Upper lobe of right lung (tissue), 1 donor: ENCODE measurements at regions not wholly inside any gene's neighbourhood (a gene's known extent, or its start where the extent isn't known, plus 50 kb on each side); places are given as distances from the start of the nearest gene placed in this dataset. TPM values are rescaled to one million over a fixed set of nuclear protein-coding genes. Genes with fewer than 3 reads are reported as not detected.

Source experiments
- ATAC-seq: fragments of 200-7000 bp; cut with Tn5 transposase; one replicate; pipeline ENCODE4 v1.9.1; 2020; ENCODE audit warnings: mild to moderate bottlenecking, moderate library complexity
- DNase-seq: peaks from one replicate; pipeline ENCODE4 v3.0.0-alpha.2; 2020
- H3K27ac ChIP-seq: fragments of 200-600 bp; one replicate; pipeline ENCODE4 v1.8.0; 2022
- H3K27me3 ChIP-seq: fragments of 200-600 bp; one replicate; pipeline ENCODE4 v1.8.0; 2022; ENCODE audit warnings: mild to moderate bottlenecking
- H3K36me3 ChIP-seq: fragments of 200-600 bp; one replicate; pipeline ENCODE4 v1.8.0; 2022
- H3K4me1 ChIP-seq: fragments of 200-600 bp; one replicate; pipeline ENCODE4 v1.8.0; 2022
- H3K4me3 ChIP-seq: fragments of 200-600 bp; one replicate; pipeline ENCODE4 v1.8.0; 2022; ENCODE audit warnings: mild to moderate bottlenecking
- H3K9me3 ChIP-seq: fragments of 200-600 bp; one replicate; pipeline ENCODE4 v1.8.0; 2022
- intact Hi-C: fragments of 100-400 bp; cut with DNase I; formaldehyde crosslinking; loops from one replicate; pipeline ENCODE4 v1.11.0; 2022
- microRNA-seq: library from miRNA; unstranded; fragments of <30 nt; microRNA quantifications from one replicate; pipeline ENCODE4 v1.2.0, GENCODE V29; 2020; ENCODE audit warnings: borderline microRNAs expressed
- TF ChIP-seq, protein P1 (sequence below): fragments of 200-600 bp; IDR thresholded peaks from one replicate; pipeline ENCODE4 v1.8.0; 2022; ENCODE audit warnings: antibody characterized with exemption
- donor health status: DM: no; HTN: yes; CAD: no; lungs with severe emphysema.

DNA sequence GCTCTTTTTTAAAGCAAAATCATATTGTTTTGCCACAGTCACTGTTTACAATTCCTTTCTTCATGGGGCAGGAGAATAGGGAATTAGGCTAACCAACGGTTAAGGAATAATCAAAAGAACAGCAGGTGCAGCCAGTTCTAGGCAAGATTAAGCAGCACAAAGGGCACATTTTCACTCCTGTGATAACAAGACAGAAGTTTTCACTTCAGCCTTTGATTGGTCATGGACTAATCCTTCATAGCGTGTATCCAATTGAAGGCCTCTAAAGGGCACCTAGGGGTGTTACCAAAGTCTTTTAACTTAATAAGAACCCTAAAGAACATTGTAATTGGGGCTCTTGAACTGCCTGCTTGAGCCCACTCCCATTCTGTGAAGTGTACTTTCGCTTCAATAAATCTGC lies 206.9 kb upstream of the AMIGO2 start:
- TF ChIP-seq, protein P1, sequence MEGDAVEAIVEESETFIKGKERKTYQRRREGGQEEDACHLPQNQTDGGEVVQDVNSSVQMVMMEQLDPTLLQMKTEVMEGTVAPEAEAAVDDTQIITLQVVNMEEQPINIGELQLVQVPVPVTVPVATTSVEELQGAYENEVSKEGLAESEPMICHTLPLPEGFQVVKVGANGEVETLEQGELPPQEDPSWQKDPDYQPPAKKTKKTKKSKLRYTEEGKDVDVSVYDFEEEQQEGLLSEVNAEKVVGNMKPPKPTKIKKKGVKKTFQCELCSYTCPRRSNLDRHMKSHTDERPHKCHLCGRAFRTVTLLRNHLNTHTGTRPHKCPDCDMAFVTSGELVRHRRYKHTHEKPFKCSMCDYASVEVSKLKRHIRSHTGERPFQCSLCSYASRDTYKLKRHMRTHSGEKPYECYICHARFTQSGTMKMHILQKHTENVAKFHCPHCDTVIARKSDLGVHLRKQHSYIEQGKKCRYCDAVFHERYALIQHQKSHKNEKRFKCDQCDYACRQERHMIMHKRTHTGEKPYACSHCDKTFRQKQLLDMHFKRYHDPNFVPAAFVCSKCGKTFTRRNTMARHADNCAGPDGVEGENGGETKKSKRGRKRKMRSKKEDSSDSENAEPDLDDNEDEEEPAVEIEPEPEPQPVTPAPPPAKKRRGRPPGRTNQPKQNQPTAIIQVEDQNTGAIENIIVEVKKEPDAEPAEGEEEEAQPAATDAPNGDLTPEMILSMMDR: no peak
- H3K27me3 ChIP-seq: no peaks in the 10 kb centered on the region
- no peaks in the 10 kb centered on the region for H3K4me1 ChIP-seq
- DNase-seq: no peak
- intact Hi-C loops: no loop called here
- H3K27ac ChIP-seq: no peak overlapping the region
- H3K9me3 ChIP-seq: no peaks in the 10 kb centered on the region
- no peak for ATAC-seq
- no peaks in the 10 kb centered on the region for H3K36me3 ChIP-seq
- H3K4me3 ChIP-seq: no peak overlapping the region

Small RNA genes lying in the stretch of these regions (microRNA-seq; reads per million reads assigned to microRNA genes)
- not detected for gene MIR4494
